ENCODE measurements at regions not wholly inside any gene's neighbourhood (a gene's known extent, or its start where the extent isn't known, plus 50 kb on each side); places are given as distances from the start of the nearest gene placed in this dataset.

DNA sequence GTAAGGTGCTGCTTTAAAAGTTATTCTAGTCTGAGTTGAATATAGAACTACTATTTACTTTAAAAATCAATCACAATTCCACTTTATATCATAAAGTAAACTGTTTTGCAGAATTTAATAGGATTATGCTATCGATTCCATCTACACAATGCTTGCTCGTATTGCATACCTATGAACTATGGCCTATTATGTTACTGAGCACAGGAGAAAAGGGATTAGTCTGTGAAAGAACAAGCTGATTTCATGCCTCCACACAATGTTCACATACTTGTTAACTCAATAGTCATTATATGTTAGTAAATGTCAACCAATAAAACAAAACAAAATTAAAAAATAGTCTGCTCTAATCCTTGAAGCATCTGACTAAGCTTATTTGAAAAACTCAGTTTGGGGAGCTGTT, 223.6 kb downstream of the PCDH10 start:
- peaks cover 2 to 6% (median 6%) of the 10 kb centered on the region in 3 experiments; a peak in 6 of 7 replicates for H3K36me3 Mint-ChIP-seq (ENCODE audit: insufficient read depth in 1 of 3, low read depth in 3 of 3)
- no peak overlapping the region for H3K27ac Mint-ChIP-seq
- no CpG with 5 or more reads among the region's 2 CpGs for WGBS (ENCODE audit: extremely low coverage, insufficient read length, low lambda C conversion rate)
- no peak overlapping the region for H3K18ac ChIP-seq (ENCODE audit: insufficient read length, low read depth, low read length)
- H2BK12ac ChIP-seq (ENCODE audit: insufficient read length, low read depth, low read length), result no peak overlapping the region
- H2AFZ ChIP-seq (ENCODE audit: low read length), result no peak overlapping the region
- no peaks in the 10 kb centered on the region for H3K9me3 ChIP-seq (ENCODE audit: control insufficient read depth, low read depth, low read length)
- no peak for DNase-seq
- no peak overlapping the region for H2BK5ac ChIP-seq (ENCODE audit: insufficient read length, low read length)
- H4K8ac ChIP-seq (replicated peaks; ENCODE audit: insufficient read length, low read depth, low read length), result no peak overlapping the region
- no peak overlapping the region for H3K9ac ChIP-seq (ENCODE audit: extremely low read depth, insufficient read length, low read length)
- no peak overlapping the region for H3T11ph ChIP-seq (ENCODE audit: low read length)
- H2BK15ac ChIP-seq (ENCODE audit: low read depth, low read length), result no peak overlapping the region
- H4K5ac ChIP-seq (ENCODE audit: insufficient read length, low read depth, low read length), result no peak overlapping the region
- no peak overlapping the region for H3K27ac ChIP-seq (ENCODE audit: insufficient read length, low read depth, low read length)
- no peaks in the 10 kb centered on the region for H3K4me1 Mint-ChIP-seq
- H3K4me2 ChIP-seq (ENCODE audit: insufficient read depth, insufficient read length, low read length), result no peak overlapping the region
- H4K20me1 ChIP-seq (ENCODE audit: control insufficient read depth, insufficient read depth, insufficient read length), result no peaks in the 10 kb centered on the region
- H3K4me1 ChIP-seq (ENCODE audit: insufficient read depth, low read length), result no peaks in the 10 kb centered on the region
- no peak overlapping the region for H2AK5ac ChIP-seq (ENCODE audit: insufficient read length, low read length)
- H3K23ac ChIP-seq (ENCODE audit: insufficient read length, low read depth, low read length), result no peak overlapping the region
- H3K27me3 Mint-ChIP-seq (ENCODE audit: low read depth), result no peaks in the 10 kb centered on the region
- H2BK20ac ChIP-seq (ENCODE audit: low read depth, low read length, poor library complexity, severe bottlenecking), result no peak overlapping the region
- H3K79me1 ChIP-seq (ENCODE audit: insufficient read depth, low read depth, low read length, poor library complexity, severe bottlenecking), result no peaks in the 10 kb centered on the region
- no peaks in the 10 kb centered on the region for H3K79me2 ChIP-seq (ENCODE audit: insufficient read depth, low read length)
- H3K9me3 Mint-ChIP-seq, result peaks cover 5% of the 10 kb centered on the region in 2 experiments; a peak in 3 of 5 replicates
- no peak overlapping the region for H2BK120ac ChIP-seq (ENCODE audit: low read depth, low read length, poor library complexity, severe bottlenecking)
- no peak overlapping the region for H3K14ac ChIP-seq (ENCODE audit: insufficient read depth, low read length)
- no peaks in the 10 kb centered on the region for H3K27me3 ChIP-seq (ENCODE audit: insufficient read depth, low read length)
- TF ChIP-seq, protein P1, sequence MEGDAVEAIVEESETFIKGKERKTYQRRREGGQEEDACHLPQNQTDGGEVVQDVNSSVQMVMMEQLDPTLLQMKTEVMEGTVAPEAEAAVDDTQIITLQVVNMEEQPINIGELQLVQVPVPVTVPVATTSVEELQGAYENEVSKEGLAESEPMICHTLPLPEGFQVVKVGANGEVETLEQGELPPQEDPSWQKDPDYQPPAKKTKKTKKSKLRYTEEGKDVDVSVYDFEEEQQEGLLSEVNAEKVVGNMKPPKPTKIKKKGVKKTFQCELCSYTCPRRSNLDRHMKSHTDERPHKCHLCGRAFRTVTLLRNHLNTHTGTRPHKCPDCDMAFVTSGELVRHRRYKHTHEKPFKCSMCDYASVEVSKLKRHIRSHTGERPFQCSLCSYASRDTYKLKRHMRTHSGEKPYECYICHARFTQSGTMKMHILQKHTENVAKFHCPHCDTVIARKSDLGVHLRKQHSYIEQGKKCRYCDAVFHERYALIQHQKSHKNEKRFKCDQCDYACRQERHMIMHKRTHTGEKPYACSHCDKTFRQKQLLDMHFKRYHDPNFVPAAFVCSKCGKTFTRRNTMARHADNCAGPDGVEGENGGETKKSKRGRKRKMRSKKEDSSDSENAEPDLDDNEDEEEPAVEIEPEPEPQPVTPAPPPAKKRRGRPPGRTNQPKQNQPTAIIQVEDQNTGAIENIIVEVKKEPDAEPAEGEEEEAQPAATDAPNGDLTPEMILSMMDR (conservative IDR thresholded peaks at IDR 0.05), result no peak
- H3K4ac ChIP-seq (ENCODE audit: low read depth, low read length), result no peak overlapping the region
- H3K56ac ChIP-seq (ENCODE audit: insufficient read length, low read depth, low read length), result no peak overlapping the region
- no peak overlapping the region for H3K4me3 Mint-ChIP-seq
- no peaks in the 10 kb centered on the region for H3K23me2 ChIP-seq (ENCODE audit: insufficient read length, low read depth, low read length, poor library complexity, severe bottlenecking)
- no peak overlapping the region for H4K91ac ChIP-seq (ENCODE audit: insufficient read length, low read depth, low read length)

Data from H9 (cell line).